ENCODE measurements at regions not wholly inside any gene's neighbourhood (a gene's known extent, or its start where the extent isn't known, plus 50 kb on each side); places are given as distances from the start of the nearest gene placed in this dataset.
"Not testable (repeated sequence)": the region's sequence is repeated elsewhere in the genome, so short reads cannot be mapped to it uniquely, and the experiment has no call there.

DNA sequence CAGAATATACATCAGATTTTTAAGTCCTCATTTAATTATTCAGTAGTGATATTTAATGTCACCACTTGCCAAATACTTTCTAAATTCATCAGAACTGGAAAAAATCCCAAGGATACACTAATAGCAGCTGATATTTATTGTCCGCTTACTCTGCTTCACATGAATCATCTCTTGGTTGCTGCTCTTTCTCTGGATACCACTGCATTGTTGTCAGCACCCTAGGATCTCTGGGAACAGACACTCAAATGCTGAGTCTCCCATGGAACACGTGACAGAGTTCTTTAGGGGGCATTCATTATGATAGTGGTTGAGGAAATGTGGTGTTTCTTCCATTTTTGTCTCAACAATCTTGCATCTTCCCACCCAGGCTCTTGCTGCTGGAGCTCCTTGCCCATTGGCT, 318.0 kb downstream of the RFPL4B start:
- DNase-seq: no peak

DNA sequence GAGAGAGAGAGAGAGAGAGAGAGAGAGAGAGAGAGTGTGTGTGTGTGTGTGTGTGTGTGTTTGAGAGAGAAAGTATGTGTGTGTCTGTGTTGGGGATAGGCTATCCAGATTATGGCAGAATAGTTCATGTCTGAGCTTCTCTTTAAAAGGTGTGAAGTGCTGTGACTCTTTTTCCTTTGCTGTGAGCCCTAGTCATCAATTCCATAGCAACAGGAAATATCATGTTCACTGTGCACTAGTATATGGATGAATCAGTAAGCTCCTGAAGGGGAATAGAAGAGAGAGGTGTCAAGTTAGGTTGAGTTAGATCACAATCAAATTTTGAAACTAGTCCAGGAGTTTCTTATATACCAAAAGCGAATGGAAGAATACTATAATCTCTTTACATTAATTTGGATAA, 318.7 kb downstream of the RFPL4B start:
- no peak for DNase-seq

DNA sequence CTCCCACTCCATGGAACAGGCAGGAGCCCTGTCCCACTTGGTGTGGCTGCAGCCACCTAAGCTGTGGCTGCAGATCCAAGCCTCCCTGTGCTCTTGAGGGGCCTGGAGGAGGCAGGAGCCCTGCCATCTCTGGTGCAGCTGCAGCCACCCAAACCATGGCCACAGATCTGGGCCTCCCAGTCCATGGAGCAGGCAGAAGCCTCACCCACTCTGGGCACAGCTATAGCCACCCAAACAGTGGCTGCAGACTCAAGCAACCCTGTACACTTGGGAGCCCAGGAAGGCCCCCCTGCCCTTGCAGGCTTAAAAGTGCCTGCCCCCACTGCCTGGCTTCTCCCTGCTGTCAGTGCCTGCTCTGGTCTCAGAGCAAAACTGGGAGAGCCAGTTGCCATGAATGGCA, 320.3 kb downstream of the RFPL4B start:
- DNase-seq: no peak

DNA sequence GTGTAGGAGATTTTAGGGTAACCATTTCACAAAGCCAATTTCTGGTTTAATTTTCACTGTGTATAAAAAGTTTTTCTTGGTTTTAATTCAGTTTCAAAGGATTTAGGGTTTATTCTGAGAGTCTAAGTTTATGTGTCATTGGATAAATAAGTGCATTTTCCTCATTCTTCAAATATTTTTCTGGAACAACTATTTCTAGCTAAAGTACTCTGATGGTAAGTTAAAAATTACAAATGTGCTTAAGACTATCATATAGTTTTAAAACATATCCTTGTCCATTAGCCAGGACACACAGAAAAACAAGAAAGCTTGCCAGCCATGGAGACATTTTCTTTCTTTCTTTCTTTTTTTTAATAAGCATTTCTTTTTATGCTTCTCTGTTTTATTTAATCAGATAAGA, 333.0 kb downstream of the RFPL4B start:
- no peak for DNase-seq

DNA sequence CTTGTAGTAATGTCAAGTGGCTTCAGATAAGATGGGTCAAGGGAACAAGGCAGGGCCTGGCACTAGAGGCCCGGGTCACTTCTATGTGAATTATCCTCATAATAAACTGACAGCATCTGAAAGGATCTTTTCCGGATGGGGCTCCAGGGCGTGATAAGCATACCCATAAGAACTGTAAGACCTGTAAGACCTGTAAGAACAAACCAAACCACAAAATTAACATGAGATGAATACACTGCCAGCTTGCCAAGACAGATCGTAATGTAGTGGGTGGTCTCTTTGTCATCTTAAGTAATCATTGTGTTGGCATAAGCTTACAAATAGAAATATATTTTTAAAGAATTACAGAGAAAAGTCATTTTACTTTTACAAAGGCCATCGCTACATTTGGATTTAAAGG, 334.9 kb downstream of the RFPL4B start:
- DNase-seq: no peak

DNA sequence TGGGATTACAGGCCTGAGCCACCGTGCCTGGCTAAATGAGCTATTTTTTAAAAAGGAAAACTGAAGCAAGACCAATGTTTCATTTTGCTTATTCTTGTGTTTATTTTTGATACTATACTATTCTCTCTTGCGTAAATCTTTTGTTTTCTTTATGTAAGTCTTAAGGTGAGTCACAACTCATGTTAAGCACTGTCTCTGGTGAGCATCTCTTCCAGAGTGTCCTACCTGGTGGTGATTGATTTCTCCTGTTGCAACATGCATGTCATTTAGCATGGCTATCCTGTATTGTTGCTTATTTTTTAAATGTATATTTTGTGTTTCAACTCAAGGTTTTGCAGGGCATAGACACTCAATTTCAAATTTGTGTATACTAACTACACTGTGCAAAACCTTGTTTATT, 336.0 kb downstream of the RFPL4B start:
- DNase-seq: no peak

DNA sequence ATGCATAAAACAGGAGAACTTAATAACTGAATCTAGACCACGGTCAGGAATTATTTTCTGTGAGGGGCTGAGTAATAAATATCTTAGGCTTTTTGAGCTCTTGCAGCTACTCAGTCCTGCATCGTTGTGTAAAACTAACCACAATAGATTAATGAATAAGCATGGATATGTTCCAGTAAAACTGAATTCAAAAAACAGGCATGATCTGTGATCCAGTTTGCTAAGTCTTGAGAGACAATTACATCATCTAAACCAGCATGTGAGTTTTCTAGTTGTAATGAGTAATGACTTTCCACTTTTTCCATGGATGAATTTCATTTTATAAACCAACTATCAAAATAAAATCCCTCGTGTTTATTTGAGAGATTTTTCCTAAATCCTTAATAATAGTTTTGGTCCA, 336.8 kb downstream of the RFPL4B start:
- DNase-seq: no peak

DNA sequence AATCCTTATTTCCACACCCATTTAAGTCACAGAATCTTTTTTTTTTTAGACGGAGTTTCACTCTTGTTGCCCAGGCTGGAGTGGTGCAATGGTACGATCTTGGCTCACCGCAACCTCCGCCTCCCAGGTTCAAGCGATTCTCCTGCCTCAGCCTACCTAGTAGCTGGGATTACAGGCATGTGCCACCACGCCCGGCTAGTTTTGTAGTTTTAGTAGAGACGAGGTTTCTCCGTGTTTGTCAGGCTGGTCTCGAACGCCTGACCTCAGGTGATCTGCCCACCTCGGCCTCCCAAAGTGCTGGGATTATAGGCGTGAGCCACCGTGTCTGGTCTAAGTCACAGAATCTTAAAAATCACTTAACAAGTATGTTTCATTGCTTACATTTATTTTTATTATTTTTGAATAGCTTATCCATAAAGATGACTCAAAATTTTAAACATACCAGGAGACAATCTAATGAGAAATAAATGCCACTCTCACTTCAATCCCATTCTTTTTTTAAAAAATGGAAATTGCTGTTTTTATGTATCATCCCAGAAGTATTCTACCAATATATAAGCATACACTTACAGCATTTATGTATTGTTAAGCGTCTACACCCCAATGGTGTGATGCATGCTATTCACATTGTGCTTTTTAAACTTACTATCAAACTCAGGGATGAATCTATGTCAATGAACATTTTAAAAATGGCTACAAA, 338.5 kb downstream of the RFPL4B start:
- DNase-seq: not testable (repeated sequence)

DNA sequence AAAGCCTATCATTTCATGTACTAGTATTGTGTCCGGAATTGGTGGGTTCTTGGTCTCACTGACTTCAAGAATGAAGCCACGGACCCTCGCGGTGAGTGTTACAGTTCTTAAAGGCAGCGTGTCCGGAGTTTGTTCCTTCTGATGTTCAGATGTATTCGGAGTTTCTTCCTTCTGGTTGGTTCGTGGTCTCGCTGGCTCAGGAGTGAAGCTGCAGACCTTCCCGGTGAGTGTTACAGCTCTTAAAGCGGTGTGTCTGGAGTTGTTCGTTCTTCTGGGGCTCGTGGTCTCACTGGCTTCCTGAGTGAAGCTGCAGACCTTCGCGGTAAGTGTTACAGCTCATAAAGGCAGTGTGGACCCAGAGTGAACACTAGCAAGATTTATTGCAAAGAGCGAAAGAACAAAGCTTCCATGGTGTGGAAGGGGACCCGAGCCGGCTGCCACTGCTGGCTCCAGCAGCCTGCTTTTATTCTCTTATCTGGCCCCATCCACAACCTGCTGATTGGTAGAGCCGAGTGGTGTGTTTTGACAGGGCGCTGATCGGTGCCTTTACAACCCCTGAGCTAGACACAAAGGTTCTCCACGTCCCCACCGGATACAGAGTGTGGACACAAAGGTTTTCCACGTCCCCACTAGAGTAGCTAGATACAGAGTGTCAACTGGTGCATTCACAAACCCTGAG, 341.5 kb downstream of the RFPL4B start:
- DNase-seq: not testable (repeated sequence)

DNA sequence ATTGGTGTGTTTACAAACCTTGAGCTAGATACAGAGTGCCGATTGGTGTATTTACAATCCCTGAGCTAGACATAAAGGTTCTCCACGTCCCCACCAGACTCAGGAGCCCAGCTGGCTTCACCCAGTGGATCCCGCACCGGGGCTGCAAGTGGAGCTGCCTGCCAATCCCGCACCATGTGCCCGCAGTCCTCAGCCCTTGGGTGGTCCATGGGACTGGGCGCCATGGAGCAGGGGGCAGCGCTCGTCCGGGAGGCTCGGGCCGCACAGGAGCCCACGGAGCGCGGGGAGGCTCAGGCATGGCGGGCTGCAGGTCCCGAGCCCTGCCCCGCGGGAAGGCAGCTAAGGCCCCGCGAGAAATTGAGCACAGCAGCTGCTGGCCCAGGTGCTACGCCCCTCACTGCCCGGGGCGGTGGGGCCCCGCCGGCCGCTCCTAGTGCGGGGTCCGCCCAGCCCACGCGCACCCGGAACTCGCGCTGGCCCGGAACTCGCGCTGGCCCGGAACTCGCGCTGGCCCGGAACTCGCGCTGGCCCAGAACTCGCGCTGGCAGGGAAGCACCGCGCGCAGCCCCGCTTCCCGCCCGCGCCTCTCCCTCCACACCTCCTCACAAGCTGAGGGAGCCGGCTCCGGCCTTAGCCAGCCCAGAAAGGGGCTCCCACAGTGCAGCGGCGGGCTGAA, 342.2 kb downstream of the RFPL4B start:
- not testable (repeated sequence) for DNase-seq

DNA sequence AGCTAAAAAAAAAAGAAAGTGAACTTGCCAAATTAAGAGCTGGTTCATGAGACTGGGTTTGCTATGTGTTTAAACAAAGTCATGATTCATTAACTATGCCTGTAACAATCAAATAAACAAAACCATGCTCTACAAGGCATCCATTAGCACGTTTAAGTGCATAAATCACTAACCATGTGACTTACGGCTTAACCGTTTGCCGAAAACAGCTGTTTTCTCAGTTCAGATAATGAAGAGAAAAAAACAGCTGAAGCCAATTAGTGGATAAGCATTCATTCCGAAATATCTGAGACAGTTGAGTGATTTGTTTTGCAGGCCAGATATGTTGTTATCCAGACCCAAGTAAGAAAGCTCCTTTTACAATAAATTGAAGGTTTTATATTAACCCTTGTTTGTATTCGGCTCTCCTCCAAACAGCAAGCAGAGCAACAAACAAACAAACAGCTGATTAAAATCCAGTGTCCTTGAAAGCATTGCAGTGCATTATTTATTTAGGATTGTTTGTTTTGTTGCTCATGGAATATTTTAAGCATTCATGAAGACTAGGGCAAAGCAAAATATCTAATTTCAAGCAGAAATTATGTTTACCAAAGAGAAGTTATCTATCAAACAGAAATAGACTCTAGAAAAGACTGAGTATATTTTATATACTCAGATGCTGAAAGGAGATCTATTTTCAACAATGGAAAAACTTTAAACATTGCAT, 343.5 kb downstream of the RFPL4B start:
- no peak for DNase-seq

DNA sequence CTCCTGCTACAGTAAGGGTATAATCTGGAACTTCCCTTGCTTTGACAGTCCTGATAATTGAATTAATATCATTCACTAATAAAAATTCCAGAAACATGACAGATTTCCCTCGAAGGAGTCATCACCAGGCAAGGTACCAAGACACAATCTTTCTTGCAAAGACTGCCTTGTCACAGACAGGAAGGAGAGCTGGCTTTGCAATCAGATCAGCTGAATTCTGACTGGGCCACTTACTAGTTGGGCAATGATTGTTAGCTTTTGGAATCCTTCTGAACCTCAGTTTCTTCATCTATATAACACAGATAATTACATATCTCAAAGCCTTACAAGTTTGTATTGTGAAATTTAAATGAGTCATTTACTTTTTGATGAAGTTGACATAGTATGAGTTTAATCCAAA, 344.2 kb downstream of the RFPL4B start:
- no peak for DNase-seq

DNA sequence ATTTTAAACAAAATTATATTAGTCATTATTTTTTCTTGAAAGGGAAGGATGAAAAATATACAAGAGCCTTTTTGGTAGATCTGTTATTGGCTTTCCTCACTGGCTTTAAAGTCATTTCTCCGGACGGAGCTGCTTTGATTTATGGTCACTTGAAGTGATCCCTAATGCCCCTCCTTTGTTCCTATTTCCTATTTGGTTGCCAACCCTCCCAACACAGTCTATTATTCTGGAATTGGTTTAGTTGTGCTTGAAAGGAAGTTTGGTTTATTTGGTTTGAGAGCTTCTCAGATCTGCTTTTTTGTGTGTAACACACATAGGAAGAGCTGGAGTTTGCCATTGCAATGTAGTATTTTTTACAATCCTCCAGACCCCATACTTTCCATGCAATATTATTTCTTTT, 347.9 kb downstream of the RFPL4B start:
- DNase-seq: no peak

DNA sequence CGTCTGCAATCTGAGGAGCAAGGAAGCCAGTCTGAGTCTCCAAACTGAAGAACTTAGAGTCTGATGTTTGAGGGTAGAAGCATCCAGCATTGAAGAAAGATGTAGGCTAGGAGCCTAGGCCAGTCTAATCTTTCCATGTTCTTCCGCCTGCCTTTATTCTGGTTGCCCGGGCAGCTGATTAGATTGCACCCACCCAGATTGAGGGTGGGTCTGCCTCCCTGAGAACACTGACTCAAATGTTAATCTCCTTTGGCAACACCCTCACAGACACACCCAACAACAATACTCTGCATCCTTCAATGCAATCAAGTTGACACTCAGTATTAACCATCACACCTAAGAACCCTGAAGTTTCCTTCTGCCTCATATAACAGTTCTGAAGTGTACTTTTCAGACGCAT, 350.1 kb downstream of the RFPL4B start:
- DNase-seq: no peak

DNA sequence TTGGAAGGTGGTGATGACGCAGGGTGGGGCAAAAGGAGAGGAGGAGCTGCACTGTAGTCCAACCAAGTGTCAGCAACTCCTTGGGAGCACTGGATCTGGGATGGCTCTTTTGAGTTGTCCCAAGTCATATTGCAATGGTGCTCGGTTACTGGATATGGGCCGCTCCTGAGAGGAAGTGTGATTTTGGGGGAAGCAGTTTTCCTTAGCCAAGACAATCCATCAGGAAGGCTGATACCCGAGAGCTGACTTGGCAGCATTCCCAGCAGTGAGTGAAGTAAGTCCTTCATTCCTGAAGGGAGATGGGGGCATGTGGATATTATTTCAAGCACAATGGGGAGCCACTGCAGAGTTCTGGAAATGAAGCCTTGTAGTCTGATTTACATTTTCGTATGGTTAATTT, 354.1 kb downstream of the RFPL4B start:
- no peak for DNase-seq

DNA sequence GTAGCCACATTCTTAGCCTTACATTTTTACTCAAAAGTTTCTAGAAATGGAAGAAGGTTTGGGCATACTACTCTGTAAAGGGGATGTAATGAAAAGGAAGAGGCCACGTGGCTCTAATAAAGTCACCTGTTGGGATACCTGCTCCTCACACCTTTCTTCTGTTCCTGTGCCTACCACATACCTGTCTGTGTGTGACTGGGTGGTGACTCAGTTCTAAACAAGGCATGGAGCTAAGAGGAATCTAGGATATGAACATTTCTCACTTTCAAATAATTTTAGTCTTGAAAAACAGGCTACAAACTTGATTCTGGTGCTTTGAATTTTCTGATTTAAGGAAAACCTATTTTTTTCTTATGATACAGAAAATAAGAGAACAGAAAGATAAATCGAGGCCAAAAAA, 363.6 kb downstream of the RFPL4B start:
- DNase-seq: no peak

DNA sequence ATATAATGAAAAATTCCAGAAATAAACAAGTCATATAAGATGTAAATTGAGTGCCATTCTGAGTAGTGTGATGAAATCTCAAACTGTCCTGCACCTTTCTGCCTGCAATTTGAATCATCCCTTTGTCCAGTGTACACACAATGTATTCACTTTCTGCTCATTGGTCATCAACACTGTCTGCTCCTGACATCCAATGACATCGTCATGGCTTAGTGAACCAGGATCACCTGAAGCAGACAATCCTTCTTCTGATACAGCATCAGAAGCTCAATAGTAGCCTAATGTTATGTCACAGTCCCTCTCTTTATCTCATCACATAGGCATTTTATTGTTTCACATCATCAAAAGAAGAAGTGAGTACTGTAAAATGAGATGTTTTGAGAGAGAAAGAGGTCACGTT, 366.3 kb downstream of the RFPL4B start:
- no peak for DNase-seq

DNA sequence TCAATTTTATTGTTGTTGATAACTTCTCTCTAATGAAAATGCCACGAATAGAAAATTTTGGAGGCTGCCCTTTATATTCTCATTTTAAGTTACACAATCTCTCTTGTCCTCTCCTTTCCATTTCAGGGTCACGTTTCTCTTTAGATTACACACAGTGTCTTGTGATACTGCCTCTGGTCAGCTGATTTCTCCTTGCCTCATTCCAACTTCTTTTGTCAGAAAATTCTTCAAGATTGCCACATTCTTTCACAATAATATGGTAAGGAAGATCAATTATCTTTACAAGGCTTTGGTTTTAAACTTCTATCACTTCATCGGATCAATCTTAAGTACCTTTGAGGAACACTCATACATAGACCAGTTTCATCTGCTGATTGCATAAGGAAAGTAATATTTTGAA, 370.3 kb downstream of the RFPL4B start:
- DNase-seq: no peak

DNA sequence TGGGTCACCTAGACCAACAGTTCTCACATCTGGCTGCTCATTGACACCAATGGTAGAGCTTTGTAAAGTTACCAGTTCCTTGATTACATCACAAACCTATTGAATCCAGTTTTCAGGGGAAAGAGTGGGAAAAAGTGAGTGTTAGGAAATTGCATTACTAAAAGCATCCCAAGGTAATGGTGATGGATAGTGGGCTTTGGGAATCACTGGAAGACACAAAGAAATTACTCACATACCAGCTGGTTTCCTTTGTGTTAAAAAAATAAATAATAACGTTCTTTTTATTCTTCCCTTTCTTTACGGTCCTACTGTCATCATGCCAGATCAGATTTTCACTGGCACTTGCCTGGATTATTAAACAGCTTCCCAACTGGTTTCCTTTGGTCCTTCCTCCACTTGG, 370.7 kb downstream of the RFPL4B start:
- DNase-seq: no peak

DNA sequence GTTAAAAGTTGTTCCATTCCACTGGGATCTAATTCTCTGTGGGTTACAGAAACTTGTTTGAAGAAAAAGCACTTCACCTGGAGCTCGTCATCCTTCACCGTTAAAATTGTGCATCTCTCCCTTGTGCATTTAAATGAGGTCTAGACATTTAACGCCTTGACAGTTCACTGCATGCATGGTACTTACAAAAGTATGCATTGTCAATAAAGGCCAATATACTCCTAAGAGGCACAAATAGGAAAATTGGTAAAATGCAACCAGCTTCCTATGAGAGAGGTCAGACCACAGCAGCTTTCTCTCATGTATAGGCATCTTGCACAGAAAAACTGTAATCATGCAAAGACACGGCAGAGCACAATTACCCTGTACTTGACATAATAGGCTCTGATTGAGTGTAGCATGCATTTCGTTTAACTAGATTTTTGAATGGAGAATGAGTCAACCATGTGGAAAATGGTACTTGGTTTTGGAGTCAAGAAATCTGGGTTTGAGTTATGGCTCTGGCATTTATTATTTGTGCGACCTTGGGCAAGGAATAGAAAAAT, 378.5 kb downstream of the RFPL4B start:
- no peak for DNase-seq

DNA sequence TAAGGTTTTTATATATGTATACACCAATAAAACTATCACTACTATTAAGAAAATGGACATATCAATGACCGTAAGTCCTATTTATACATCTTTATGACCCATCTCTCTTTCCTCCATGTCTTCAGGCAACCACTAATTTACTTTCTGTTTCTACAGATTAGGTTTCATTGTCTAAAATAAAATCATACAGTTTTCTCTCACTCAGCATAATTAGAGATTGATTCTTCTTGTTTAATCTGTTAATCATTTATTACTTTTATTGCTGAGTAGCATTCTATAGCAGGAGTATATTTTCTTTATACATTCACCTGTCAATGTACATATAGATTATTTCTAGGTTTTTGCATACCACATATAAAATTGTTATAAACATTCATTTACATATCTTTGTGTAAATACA, 388.0 kb downstream of the RFPL4B start:
- no peak for DNase-seq

DNA sequence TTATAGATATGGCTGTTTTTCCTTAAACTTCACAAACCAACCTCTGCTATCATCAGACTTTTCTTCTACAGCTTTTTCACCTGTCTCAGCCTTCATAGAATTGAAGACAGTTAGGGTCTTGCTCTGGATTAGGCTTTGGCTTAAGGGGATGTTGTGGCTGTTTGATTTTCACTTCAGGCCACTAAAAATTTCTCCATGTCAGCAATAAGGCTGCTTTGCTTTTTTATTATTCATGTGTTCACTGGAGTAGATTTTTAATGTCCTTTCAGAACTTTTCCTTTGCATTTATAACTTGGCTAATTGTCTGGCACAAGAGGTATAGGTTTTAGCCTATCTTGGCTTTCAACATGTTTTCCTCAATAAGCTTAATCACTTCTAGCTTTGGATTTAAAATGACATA, 392.6 kb downstream of the RFPL4B start:
- DNase-seq: no peak

DNA sequence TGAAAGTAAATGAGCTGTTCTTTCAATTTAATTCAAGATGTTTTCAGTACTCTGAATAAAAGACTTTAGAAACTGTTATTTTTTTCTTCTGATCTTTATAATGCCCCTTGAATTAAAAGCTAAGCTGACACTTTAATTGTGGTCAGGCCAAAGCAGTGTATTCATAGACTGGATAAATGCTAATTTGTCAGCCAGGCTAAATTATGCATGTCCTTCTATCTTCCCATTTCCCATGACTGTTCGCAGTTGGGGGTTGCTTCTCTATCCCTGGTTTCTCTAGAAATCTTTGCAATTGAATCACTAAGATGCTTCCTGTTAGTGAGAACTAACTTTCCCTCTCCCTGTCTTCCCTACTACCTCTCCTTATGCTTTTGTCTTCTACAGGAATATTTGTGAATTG, 396.2 kb downstream of the RFPL4B start:
- no peak for DNase-seq

DNA sequence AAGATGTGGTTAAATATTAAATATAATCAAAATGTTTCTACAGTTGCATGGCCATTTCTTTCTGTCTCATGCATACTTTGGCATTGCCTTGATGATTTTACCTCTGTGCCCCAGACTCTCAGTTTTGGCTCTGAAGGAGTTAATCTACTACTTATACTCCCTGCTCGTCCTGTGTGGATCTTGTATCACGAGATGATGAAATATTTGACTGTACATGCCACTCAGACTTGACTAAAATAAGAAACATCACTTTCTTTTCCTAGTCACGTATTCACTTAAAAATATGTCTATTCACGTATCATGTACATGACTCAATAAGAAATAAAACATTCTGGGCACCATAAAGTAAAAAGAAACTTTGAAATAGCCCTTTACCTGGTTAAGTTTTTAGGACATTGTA, 397.7 kb downstream of the RFPL4B start:
- DNase-seq: no peak
